Prostate gland (tissue), 2 donors: ENCODE measurements at regions not wholly inside any gene's neighbourhood (a gene's known extent, or its start where the extent isn't known, plus 50 kb on each side); places are given as distances from the start of the nearest gene placed in this dataset.

ENCODE experiments used
- POLR2A ChIP-seq: fragments of 450-650 bp; IDR thresholded peaks from one replicate; pipeline ENCODE4 v1.6.1; 2016; ENCODE audit warnings: antibody characterized with exemption, mild to moderate bottlenecking
- TF ChIP-seq, protein P1 (sequence below), 4 experiments: fragments of 200-600 bp in 2 of 4; fragments of 450-650 bp in 2 of 4; sonication (generic) in 2 of 4; IDR thresholded peaks; 1 replicate in 3 of 4; 2 replicates in 1 of 4; pipeline ENCODE4 v1.5.1; 2016 to 2019; ENCODE audit warnings: antibody characterized with exemption in 4 of 4, mild to moderate bottlenecking in 2 of 4, moderate library complexity in 2 of 4

DNA sequence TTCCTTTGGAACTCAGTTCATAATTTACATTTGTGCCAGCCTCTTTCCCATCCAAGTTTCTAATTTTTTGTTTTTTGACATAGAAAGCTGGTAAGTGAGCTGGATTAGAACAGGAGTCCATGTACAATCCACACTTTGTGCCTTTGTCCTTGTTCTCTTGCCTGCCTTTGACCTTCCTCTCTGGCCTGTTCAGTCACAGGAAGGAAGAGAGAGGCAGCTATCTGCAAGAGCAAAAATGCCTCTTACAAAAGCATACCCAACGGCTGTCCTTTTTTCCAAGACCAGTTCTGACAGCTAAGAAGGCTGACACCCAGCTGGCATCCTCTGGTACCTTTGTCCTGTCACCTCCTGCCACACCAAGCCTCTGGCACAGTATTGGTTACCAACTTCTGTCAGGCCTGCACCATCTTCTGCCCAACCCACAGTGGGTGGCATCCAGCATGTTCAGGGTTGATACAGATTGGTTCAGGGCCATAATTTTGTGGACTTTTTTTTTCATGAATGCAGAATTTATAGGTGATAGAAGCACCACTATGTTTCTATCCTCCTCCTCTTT lies 133.7 kb upstream of the KLF14 start:
- TF ChIP-seq, protein P1, sequence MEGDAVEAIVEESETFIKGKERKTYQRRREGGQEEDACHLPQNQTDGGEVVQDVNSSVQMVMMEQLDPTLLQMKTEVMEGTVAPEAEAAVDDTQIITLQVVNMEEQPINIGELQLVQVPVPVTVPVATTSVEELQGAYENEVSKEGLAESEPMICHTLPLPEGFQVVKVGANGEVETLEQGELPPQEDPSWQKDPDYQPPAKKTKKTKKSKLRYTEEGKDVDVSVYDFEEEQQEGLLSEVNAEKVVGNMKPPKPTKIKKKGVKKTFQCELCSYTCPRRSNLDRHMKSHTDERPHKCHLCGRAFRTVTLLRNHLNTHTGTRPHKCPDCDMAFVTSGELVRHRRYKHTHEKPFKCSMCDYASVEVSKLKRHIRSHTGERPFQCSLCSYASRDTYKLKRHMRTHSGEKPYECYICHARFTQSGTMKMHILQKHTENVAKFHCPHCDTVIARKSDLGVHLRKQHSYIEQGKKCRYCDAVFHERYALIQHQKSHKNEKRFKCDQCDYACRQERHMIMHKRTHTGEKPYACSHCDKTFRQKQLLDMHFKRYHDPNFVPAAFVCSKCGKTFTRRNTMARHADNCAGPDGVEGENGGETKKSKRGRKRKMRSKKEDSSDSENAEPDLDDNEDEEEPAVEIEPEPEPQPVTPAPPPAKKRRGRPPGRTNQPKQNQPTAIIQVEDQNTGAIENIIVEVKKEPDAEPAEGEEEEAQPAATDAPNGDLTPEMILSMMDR (IDR thresholded peaks at IDR 0.05) = no peak
- no peak for TF ChIP-seq POLR2A
